Liver (tissue), 3 donors: ENCODE measurements at regions not wholly inside any gene's neighbourhood (a gene's known extent, or its start where the extent isn't known, plus 50 kb on each side); places are given as distances from the start of the nearest gene placed in this dataset.

Source experiments
- ATF3 ChIP-seq: IDR thresholded peaks from 2 replicates; pipeline ENCODE4 v1.6.1; 2016; ENCODE audit warnings: antibody characterized with exemption
- CTCF ChIP-seq: fragments of 150-350 bp; IDR thresholded peaks from 2 replicates; pipeline ENCODE4 v1.5.1; 2017; ENCODE audit warnings: improper control_type of control experiment, low read depth, low read length; ENCODE audit not compliant: missing input control
- MAX ChIP-seq: IDR thresholded peaks from 2 replicates; pipeline ENCODE4 v1.6.1; 2016; ENCODE audit warnings: antibody characterized with exemption
- REST ChIP-seq: IDR thresholded peaks from 2 replicates; pipeline ENCODE4 v1.6.1; 2016; ENCODE audit warnings: antibody characterized with exemption, mild to moderate bottlenecking
- TAF1 ChIP-seq: conservative IDR thresholded peaks from 2 replicates; pipeline ENCODE4 v1.6.1; 2016; ENCODE audit warnings: antibody characterized with exemption, mild to moderate bottlenecking
- donor health status: healthy.
- donor health status: healthy.

- TF ChIP-seq CTCF = no peak
- no peak for TF ChIP-seq MAX
- no peak for TF ChIP-seq ATF3
- TF ChIP-seq TAF1 = no peak
- TF ChIP-seq REST = no peak
Observed at GRCh38 chr11:91394727-91395414, 829.7 kb upstream of the FAT3 start.
